ENCODE measurements at regions not wholly inside any gene's neighbourhood (a gene's known extent, or its start where the extent isn't known, plus 50 kb on each side); places are given as distances from the start of the nearest gene placed in this dataset.

GRCh38 chr13:87344176-87344575, 327.0 kb upstream of the SLITRK5 start:
- no peak for DNase-seq (ENCODE audit: low spot score)

- no peak for DNase-seq (ENCODE audit: low spot score)
These were observed 315.7 kb upstream of the SLITRK5 start for GRCh38 chr13:87355451-87355850.

- no peak for DNase-seq (ENCODE audit: low spot score)
These were observed 314.9 kb upstream of the SLITRK5 start for GRCh38 chr13:87356314-87356713.

- DNase-seq (ENCODE audit: low spot score): no peak
These were observed 312.9 kb upstream of the SLITRK5 start for GRCh38 chr13:87358319-87358718.

GRCh38 chr13:87361216-87361615, 310.0 kb upstream of the SLITRK5 start:
- DNase-seq (ENCODE audit: low spot score): no peak

- no peak for DNase-seq (ENCODE audit: low spot score)
These were observed 302.5 kb upstream of the SLITRK5 start for GRCh38 chr13:87368639-87369038.

- DNase-seq (ENCODE audit: low spot score): no peak
These were observed 295.1 kb upstream of the SLITRK5 start for GRCh38 chr13:87376081-87376480.

- no peak for DNase-seq (ENCODE audit: low spot score)
These were observed 287.1 kb upstream of the SLITRK5 start for GRCh38 chr13:87384099-87384498.

GRCh38 chr13:87393358-87393757, 277.8 kb upstream of the SLITRK5 start:
- DNase-seq (ENCODE audit: low spot score): no peak

GRCh38 chr13:87398047-87398446, 273.1 kb upstream of the SLITRK5 start:
- DNase-seq (ENCODE audit: low spot score): no peak

GRCh38 chr13:87403748-87404432, 267.3 kb upstream of the SLITRK5 start:
- DNase-seq (ENCODE audit: low spot score): no peak

- DNase-seq (ENCODE audit: low spot score): no peak
These were observed 244.4 kb upstream of the SLITRK5 start for GRCh38 chr13:87426742-87427141.

- no peak for DNase-seq (ENCODE audit: low spot score)
These were observed 227.0 kb upstream of the SLITRK5 start for GRCh38 chr13:87444135-87444534.

GRCh38 chr13:87452281-87452680, 218.9 kb upstream of the SLITRK5 start:
- no peak for DNase-seq (ENCODE audit: low spot score)

GRCh38 chr13:87453244-87453643, 217.9 kb upstream of the SLITRK5 start:
- DNase-seq (ENCODE audit: low spot score): no peak

- no peak for DNase-seq (ENCODE audit: low spot score)
These were observed 211.8 kb upstream of the SLITRK5 start for GRCh38 chr13:87459419-87459818.

GRCh38 chr13:87497426-87497825, 173.7 kb upstream of the SLITRK5 start:
- no peak for DNase-seq (ENCODE audit: low spot score)

GRCh38 chr13:87498681-87499080, 172.5 kb upstream of the SLITRK5 start:
- DNase-seq (ENCODE audit: low spot score): no peak

- no peak for DNase-seq (ENCODE audit: low spot score)
These were observed 146.4 kb upstream of the SLITRK5 start for GRCh38 chr13:87524775-87525174.

GRCh38 chr13:87533776-87534175, 137.4 kb upstream of the SLITRK5 start:
- no peak for DNase-seq (ENCODE audit: low spot score)

- DNase-seq (ENCODE audit: low spot score): no peak
These were observed 135.3 kb upstream of the SLITRK5 start for GRCh38 chr13:87535911-87536310.

GRCh38 chr13:87536499-87536898, 134.7 kb upstream of the SLITRK5 start:
- no peak for DNase-seq (ENCODE audit: low spot score)

GRCh38 chr13:87536899-87537298, 134.3 kb upstream of the SLITRK5 start:
- DNase-seq (ENCODE audit: low spot score): no peak

GRCh38 chr13:87537951-87538350, 133.2 kb upstream of the SLITRK5 start:
- DNase-seq (ENCODE audit: low spot score): no peak

All from HuH-7 (cell line).